Liver (tissue), 3 donors: ENCODE measurements at regions not wholly inside any gene's neighbourhood (a gene's known extent, or its start where the extent isn't known, plus 50 kb on each side); places are given as distances from the start of the nearest gene placed in this dataset.

ENCODE experiments used
- FOXA1 ChIP-seq: IDR thresholded peaks from 2 replicates; pipeline ENCODE4 v1.6.1; 2016; ENCODE audit warnings: antibody characterized with exemption
- GABPA ChIP-seq, 2 donors: IDR thresholded peaks in 1 of 2; conservative IDR thresholded peaks in 1 of 2; 2 replicates each; pipeline ENCODE4 v1.6.1; 2016; ENCODE audit warnings: antibody characterized with exemption in 2 of 2, mild to moderate bottlenecking in 1 of 2, moderate library complexity in 1 of 2
- TF ChIP-seq, protein P1 (sequence below): IDR thresholded peaks from 2 replicates; pipeline ENCODE4 v1.6.1; 2016; ENCODE audit warnings: antibody characterized with exemption
- TF ChIP-seq, protein P2 (sequence below): fragments of 150-350 bp; IDR thresholded peaks from 2 replicates; pipeline ENCODE4 v1.5.1; 2017; ENCODE audit warnings: improper control_type of control experiment, low read depth, low read length; ENCODE audit not compliant: missing input control
- TF ChIP-seq, protein P3 (sequence below): IDR thresholded peaks from 2 replicates; pipeline ENCODE4 v1.6.1; 2016; ENCODE audit warnings: antibody characterized with exemption
- donor health status: healthy.
- donor health status: healthy.

DNA sequence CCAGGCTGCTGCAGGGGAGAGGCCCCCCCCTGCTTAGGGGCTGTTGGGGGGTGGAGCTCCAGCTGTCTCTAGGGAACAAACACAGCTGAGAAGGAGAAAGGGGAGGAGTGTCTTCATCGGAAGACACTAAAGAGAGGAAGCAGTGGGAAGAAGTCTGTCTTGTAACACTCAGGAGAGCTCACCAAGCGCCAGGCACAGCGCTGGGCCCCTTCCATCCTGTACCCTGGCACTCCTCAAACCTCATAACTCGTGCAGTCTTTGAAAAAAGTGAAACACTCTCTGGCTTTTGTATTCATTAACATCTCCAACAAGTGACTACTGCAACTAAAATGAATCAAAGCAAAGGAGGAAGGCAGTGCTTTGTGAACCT lies 67.4 kb upstream of the PRDM11 start:
- TF ChIP-seq, protein P1, sequence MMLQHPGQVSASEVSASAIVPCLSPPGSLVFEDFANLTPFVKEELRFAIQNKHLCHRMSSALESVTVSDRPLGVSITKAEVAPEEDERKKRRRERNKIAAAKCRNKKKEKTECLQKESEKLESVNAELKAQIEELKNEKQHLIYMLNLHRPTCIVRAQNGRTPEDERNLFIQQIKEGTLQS = no peak
- TF ChIP-seq, protein P2, sequence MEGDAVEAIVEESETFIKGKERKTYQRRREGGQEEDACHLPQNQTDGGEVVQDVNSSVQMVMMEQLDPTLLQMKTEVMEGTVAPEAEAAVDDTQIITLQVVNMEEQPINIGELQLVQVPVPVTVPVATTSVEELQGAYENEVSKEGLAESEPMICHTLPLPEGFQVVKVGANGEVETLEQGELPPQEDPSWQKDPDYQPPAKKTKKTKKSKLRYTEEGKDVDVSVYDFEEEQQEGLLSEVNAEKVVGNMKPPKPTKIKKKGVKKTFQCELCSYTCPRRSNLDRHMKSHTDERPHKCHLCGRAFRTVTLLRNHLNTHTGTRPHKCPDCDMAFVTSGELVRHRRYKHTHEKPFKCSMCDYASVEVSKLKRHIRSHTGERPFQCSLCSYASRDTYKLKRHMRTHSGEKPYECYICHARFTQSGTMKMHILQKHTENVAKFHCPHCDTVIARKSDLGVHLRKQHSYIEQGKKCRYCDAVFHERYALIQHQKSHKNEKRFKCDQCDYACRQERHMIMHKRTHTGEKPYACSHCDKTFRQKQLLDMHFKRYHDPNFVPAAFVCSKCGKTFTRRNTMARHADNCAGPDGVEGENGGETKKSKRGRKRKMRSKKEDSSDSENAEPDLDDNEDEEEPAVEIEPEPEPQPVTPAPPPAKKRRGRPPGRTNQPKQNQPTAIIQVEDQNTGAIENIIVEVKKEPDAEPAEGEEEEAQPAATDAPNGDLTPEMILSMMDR = no peak
- TF ChIP-seq GABPA (IDR thresholded peaks at IDR 0.05 in 1 of 2, conservative IDR thresholded peaks at IDR 0.05 in 1 of 2) (no peak), FOXA1 (no peak)
- TF ChIP-seq, protein P3, sequence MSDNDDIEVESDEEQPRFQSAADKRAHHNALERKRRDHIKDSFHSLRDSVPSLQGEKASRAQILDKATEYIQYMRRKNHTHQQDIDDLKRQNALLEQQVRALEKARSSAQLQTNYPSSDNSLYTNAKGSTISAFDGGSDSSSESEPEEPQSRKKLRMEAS = no peak
